ENCODE measurements at regions not wholly inside any gene's neighbourhood (a gene's known extent, or its start where the extent isn't known, plus 50 kb on each side); places are given as distances from the start of the nearest gene placed in this dataset.

- no peak for TF ChIP-seq CTCF (IDR thresholded peaks at IDR 0.05; ENCODE audit: low read depth, low read length)
- Histone ChIP-seq H3K27me3 (no peaks in the 10 kb centered on the region), H3K4me1 (no peaks in the 10 kb centered on the region), H3K4me3 (ENCODE audit: low read depth, low read length) (no peak overlapping the region), H3K36me3 (no peaks in the 10 kb centered on the region), H3K9me3 (no peaks in the 10 kb centered on the region)
- no peak for DNase-seq
Measured at GRCh38 chr3:34066328-34066727, 267.9 kb downstream of the PDCD6IP start.

- Histone ChIP-seq H3K4me3 (ENCODE audit: low read depth, low read length) (no peak overlapping the region), H3K27me3 (no peaks in the 10 kb centered on the region), H3K9me3 (no peaks in the 10 kb centered on the region), H3K36me3 (no peaks in the 10 kb centered on the region), H3K4me1 (no peaks in the 10 kb centered on the region)
- DNase-seq, result no peak
- no peak for TF ChIP-seq CTCF (IDR thresholded peaks at IDR 0.05; ENCODE audit: low read depth, low read length)
Measured at GRCh38 chr3:34066999-34067398, 268.6 kb downstream of the PDCD6IP start.

GRCh38 chr3:34067536-34068051 is 269.2 kb downstream of the PDCD6IP start:
- no peak overlapping the region for H3K4me3 ChIP-seq (ENCODE audit: low read depth, low read length)
- no peaks in the 10 kb centered on the region for H3K4me1 ChIP-seq
- no peak for DNase-seq
- H3K9me3 ChIP-seq, result no peaks in the 10 kb centered on the region
- H3K27me3 ChIP-seq, result no peaks in the 10 kb centered on the region
- no peaks in the 10 kb centered on the region for H3K36me3 ChIP-seq
- TF ChIP-seq CTCF (IDR thresholded peaks at IDR 0.05; ENCODE audit: low read depth, low read length), result no peak

GRCh38 chr3:34068505-34068904 is 270.1 kb downstream of the PDCD6IP start:
- DNase-seq, result no peak
- no peaks in the 10 kb centered on the region for H3K9me3 ChIP-seq
- H3K27me3 ChIP-seq, result no peaks in the 10 kb centered on the region
- H3K4me3 ChIP-seq (ENCODE audit: low read depth, low read length), result no peak overlapping the region
- no peak for TF ChIP-seq CTCF (IDR thresholded peaks at IDR 0.05; ENCODE audit: low read depth, low read length)
- no peaks in the 10 kb centered on the region for H3K4me1 ChIP-seq
- no peaks in the 10 kb centered on the region for H3K36me3 ChIP-seq

GRCh38 chr3:34070831-34071585 is 272.6 kb downstream of the PDCD6IP start:
- Histone ChIP-seq H3K4me3 (ENCODE audit: low read depth, low read length) (no peak overlapping the region), H3K9me3 (no peaks in the 10 kb centered on the region), H3K4me1 (no peaks in the 10 kb centered on the region), H3K36me3 (no peaks in the 10 kb centered on the region), H3K27me3 (no peaks in the 10 kb centered on the region)
- DNase-seq, result no peak
- no peak for TF ChIP-seq CTCF (IDR thresholded peaks at IDR 0.05; ENCODE audit: low read depth, low read length)

- Histone ChIP-seq H3K9me3 (no peaks in the 10 kb centered on the region), H3K36me3 (no peaks in the 10 kb centered on the region), H3K27me3 (no peaks in the 10 kb centered on the region), H3K4me3 (ENCODE audit: low read depth, low read length) (no peak overlapping the region), H3K4me1 (no peaks in the 10 kb centered on the region)
- DNase-seq, result no peak
- no peak for TF ChIP-seq CTCF (IDR thresholded peaks at IDR 0.05; ENCODE audit: low read depth, low read length)
Measured at GRCh38 chr3:34072297-34072696, 273.9 kb downstream of the PDCD6IP start.

All from BE2C (cell line).